Natural killer cell (primary cell): ENCODE measurements at regions not wholly inside any gene's neighbourhood (a gene's known extent, or its start where the extent isn't known, plus 50 kb on each side); places are given as distances from the start of the nearest gene placed in this dataset.

Experiments used
- ATAC-seq, 3 donors: fragments of 150-1000 bp in 2 of 3; fragments of 200-7000 bp in 1 of 3; cut with Tn5 transposase; 1 replicate in 1 of 3; 2 replicates in 2 of 3; pipeline ENCODE4 v1.10.0; 2021; ENCODE audit warnings: mild to moderate bottlenecking in 2 of 3, moderate library complexity in 2 of 3
- DNase-seq, 2 donors: peaks; one replicate each; pipeline versions ENCODE4 v3.0.0 to v3.0.0-alpha.2; 2013 to 2021; ENCODE audit warnings: mixed read lengths in 1 of 2
- H3K27ac ChIP-seq: one replicate; pipeline ENCODE4 v1.5.1; 2013; ENCODE audit warnings: mild to moderate bottlenecking, low read length
- H3K27me3 ChIP-seq: one replicate; pipeline ENCODE4 v1.6.1; 2013; ENCODE audit warnings: low read length; ENCODE audit not compliant: control insufficient read depth, insufficient read depth
- H3K36me3 ChIP-seq: one replicate; pipeline ENCODE4 v1.6.1; 2013; ENCODE audit warnings: low read length; ENCODE audit not compliant: control insufficient read depth, insufficient read depth
- H3K4me1 ChIP-seq: one replicate; pipeline ENCODE4 v1.6.1; 2013; ENCODE audit warnings: low read length; ENCODE audit not compliant: control insufficient read depth, insufficient read depth
- H3K4me3 ChIP-seq: one replicate; pipeline ENCODE4 v1.5.1; 2013; ENCODE audit warnings: low read length
- H3K9me3 ChIP-seq: one replicate; pipeline ENCODE4 v1.6.1; 2013; ENCODE audit warnings: low read length; ENCODE audit not compliant: control insufficient read depth, insufficient read depth
- H3K27ac Mint-ChIP-seq, 2 donors: one replicate each; pipeline ENCODE4 v1.8.0; 2022; ENCODE audit warnings: mild to moderate bottlenecking in 2 of 2, mixed read lengths in 2 of 2, moderate library complexity in 1 of 2
- H3K27me3 Mint-ChIP-seq, 2 donors: one replicate each; pipeline ENCODE4 v1.8.0; 2022; ENCODE audit warnings: low read depth in 2 of 2, mixed read lengths in 2 of 2
- H3K36me3 Mint-ChIP-seq: one replicate; pipeline ENCODE4 v1.8.0; 2022; ENCODE audit warnings: mixed read lengths
- H3K4me1 Mint-ChIP-seq, 2 donors: one replicate each; pipeline ENCODE4 v1.8.0; 2022; ENCODE audit warnings: mixed read lengths in 2 of 2
- H3K4me3 Mint-ChIP-seq: one replicate; pipeline ENCODE4 v1.8.0; 2022; ENCODE audit warnings: mild to moderate bottlenecking, moderate library complexity, mixed read lengths
- H3K9me3 Mint-ChIP-seq, 2 donors: one replicate each; pipeline ENCODE4 v1.8.0; 2022; ENCODE audit warnings: mixed read lengths in 2 of 2
- WGBS: methylation state at CpG from one replicate; pipeline ENCODE4 v1.1.7; 2013; ENCODE audit warnings: missing lambda C conversion rate; ENCODE audit not compliant: insufficient coverage; 5-methylcytosine and 5-hydroxymethylcytosine counted together
- intact Hi-C: fragments of 100-400 bp; cut with micrococcal nuclease; formaldehyde crosslinking; loops from one replicate; pipeline ENCODE4 v1.14.2; 2022
- TF ChIP-seq, protein P1 (sequence below): fragments of 200-600 bp; IDR thresholded peaks from one replicate; pipeline ENCODE4 v1.8.0; 2022; ENCODE audit warnings: antibody characterized with exemption

DNA sequence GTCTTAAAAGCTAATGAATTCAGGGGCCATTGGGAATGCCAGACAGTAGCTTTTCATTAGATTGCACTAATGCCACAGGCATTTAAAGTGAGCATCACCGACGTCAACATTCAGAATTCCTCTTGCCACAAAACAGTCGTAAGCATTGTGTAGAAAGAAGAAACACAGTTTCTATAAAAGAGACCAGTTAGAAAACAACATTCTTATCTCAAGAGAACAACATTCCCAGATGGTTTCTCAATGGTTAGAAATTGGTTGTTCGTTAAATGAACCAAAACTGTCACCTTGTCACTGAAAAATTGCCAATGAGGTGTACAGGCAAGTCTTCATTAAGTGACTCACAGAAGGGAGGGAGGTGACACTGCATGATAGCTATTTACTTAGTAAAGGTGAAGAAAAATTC, 401.6 kb upstream of the PRR16 start:
- Mint-ChIP-seq H3K4me1 (no peaks in the 10 kb centered on the region), H3K4me3 (no peak overlapping the region), H3K27ac (no peak overlapping the region), H3K9me3 (peaks cover 2 to 3% of the 10 kb centered on the region in 2 donors), H3K36me3 (no peaks in the 10 kb centered on the region), H3K27me3 (no peaks in the 10 kb centered on the region)
- Histone ChIP-seq H3K4me1 (no peaks in the 10 kb centered on the region), H3K9me3 (no peaks in the 10 kb centered on the region), H3K27me3 (no peaks in the 10 kb centered on the region), H3K4me3 (no peak overlapping the region), H3K27ac (no peak overlapping the region), H3K36me3 (no peaks in the 10 kb centered on the region)
- intact Hi-C loops: no loop called here
- TF ChIP-seq, protein P1, sequence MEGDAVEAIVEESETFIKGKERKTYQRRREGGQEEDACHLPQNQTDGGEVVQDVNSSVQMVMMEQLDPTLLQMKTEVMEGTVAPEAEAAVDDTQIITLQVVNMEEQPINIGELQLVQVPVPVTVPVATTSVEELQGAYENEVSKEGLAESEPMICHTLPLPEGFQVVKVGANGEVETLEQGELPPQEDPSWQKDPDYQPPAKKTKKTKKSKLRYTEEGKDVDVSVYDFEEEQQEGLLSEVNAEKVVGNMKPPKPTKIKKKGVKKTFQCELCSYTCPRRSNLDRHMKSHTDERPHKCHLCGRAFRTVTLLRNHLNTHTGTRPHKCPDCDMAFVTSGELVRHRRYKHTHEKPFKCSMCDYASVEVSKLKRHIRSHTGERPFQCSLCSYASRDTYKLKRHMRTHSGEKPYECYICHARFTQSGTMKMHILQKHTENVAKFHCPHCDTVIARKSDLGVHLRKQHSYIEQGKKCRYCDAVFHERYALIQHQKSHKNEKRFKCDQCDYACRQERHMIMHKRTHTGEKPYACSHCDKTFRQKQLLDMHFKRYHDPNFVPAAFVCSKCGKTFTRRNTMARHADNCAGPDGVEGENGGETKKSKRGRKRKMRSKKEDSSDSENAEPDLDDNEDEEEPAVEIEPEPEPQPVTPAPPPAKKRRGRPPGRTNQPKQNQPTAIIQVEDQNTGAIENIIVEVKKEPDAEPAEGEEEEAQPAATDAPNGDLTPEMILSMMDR: no peak
- ATAC-seq (no peak), DNase-seq (no peak)
- WGBS: 93% methylated on average over 4 of the region's 4 CpGs

DNA sequence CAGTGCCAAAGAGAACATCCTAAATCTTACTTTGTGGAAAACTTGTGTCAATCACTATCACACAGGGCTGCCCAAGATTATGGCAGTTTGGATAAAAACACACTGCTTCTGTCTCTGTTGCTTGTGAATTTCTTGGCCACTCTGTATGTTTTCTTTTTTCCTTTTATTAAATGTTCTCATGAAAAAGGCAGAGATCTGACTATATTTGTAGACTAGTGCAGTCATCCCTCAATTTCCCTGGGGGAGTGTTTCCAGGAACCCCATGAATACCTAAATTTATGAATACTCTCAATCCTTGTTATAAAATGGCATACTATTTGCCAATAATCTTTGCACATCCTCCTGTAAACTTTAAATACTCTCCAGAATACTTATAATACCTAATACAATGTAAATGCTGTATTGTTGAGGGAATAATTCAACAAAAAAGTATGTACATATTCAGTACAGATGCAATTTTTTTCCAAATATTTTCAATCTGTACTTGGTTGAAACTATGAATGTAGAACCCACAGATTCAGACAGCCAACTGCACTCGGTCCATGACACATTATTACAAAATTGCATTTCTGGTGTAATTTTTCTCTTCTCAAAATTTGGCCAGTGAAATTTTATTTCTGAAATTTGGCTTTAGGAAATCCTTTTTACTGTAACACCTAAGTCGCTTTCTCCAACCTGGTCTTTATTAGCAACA, 391.9 kb upstream of the PRR16 start:
- no peak overlapping the region for H3K4me3 ChIP-seq
- no peak overlapping the region for H3K4me3 Mint-ChIP-seq
- ATAC-seq (no peak), DNase-seq (no peak)
- no peak overlapping the region for H3K27ac Mint-ChIP-seq
- no peak overlapping the region for H3K27ac ChIP-seq
- no peaks in the 10 kb centered on the region for H3K4me1 ChIP-seq
- H3K27me3 ChIP-seq: no peaks in the 10 kb centered on the region
- TF ChIP-seq, protein P1: no peak
- H3K9me3 ChIP-seq: no peaks in the 10 kb centered on the region
- no peaks in the 10 kb centered on the region for H3K36me3 Mint-ChIP-seq
- 93% methylated on average over 2 of the region's 2 CpGs for WGBS
- H3K27me3 Mint-ChIP-seq: no peaks in the 10 kb centered on the region
- H3K36me3 ChIP-seq: no peaks in the 10 kb centered on the region
- intact Hi-C loops: no loop called here
- no peaks in the 10 kb centered on the region for H3K4me1 Mint-ChIP-seq
- H3K9me3 Mint-ChIP-seq: peaks cover 2 to 7% of the 10 kb centered on the region in 2 donors

DNA sequence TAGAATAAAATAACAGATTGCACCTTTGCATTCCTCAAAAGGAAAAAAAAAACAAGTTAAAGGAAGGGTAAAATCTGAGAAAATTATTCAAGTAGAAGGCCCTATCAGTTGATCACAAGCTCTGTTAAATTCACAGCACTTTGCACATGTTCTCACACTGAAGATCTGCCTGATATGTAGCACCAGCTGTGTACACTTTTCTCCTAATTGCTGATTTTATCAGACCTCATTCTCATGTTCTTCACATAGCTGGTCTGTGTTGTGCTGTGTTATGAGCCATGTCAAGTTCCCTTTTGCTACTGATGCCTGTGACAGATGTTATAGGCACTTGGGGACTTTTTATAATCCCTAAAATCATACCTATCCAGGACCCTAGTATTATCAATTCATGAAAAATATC, 390.4 kb upstream of the PRR16 start:
- Mint-ChIP-seq H3K36me3 (no peaks in the 10 kb centered on the region), H3K27ac (no peak overlapping the region), H3K4me1 (no peaks in the 10 kb centered on the region), H3K27me3 (no peaks in the 10 kb centered on the region), H3K4me3 (no peak overlapping the region), H3K9me3 (peaks cover 6 to 10% of the 10 kb centered on the region in 2 donors)
- intact Hi-C loops: no loop called here
- TF ChIP-seq, protein P1: no peak
- no peaks in the 10 kb centered on the region for H3K4me1 ChIP-seq
- H3K9me3 ChIP-seq: no peaks in the 10 kb centered on the region
- no peaks in the 10 kb centered on the region for H3K36me3 ChIP-seq
- no peak for ATAC-seq
- H3K27ac ChIP-seq: no peak overlapping the region
- H3K4me3 ChIP-seq: no peak overlapping the region
- DNase-seq: no peak
- no peaks in the 10 kb centered on the region for H3K27me3 ChIP-seq

DNA sequence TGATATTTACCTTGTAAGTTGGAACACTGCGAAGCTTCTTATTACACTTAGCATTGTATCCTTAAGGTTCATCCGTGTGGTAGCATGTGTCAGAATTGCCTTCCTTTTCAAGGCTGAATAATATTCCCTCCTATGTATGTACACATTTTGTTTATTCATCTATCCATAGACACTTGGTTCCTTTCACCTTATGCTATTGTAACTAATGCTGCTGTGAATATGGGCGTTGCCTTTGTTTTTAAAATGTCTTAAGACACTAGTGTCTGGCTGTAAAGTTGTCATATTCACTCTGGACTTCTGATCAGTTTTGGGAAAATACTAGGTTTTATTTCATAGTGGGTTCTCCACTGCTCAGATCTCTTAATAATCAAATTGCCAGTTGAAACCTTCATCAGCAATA, 383.3 kb upstream of the PRR16 start:
- H3K4me1 ChIP-seq: no peaks in the 10 kb centered on the region
- DNase-seq: no peak
- 41% methylated on average over 2 of the region's 3 CpGs for WGBS
- TF ChIP-seq, protein P1: no peak
- no peaks in the 10 kb centered on the region for H3K9me3 ChIP-seq
- no peaks in the 10 kb centered on the region for H3K27me3 ChIP-seq
- H3K27ac ChIP-seq: no peak overlapping the region
- Mint-ChIP-seq H3K27me3 (no peaks in the 10 kb centered on the region), H3K27ac (no peak overlapping the region), H3K36me3 (no peaks in the 10 kb centered on the region), H3K4me1 (no peaks in the 10 kb centered on the region), H3K9me3 (peaks cover 4 to 6% of the 10 kb centered on the region in 2 donors), H3K4me3 (no peak overlapping the region)
- no peak for ATAC-seq
- H3K36me3 ChIP-seq: no peaks in the 10 kb centered on the region
- intact Hi-C loops: no loop called here
- H3K4me3 ChIP-seq: no peak overlapping the region
